ENCODE measurements at regions not wholly inside any gene's neighbourhood (a gene's known extent, or its start where the extent isn't known, plus 50 kb on each side); places are given as distances from the start of the nearest gene placed in this dataset.

DNA sequence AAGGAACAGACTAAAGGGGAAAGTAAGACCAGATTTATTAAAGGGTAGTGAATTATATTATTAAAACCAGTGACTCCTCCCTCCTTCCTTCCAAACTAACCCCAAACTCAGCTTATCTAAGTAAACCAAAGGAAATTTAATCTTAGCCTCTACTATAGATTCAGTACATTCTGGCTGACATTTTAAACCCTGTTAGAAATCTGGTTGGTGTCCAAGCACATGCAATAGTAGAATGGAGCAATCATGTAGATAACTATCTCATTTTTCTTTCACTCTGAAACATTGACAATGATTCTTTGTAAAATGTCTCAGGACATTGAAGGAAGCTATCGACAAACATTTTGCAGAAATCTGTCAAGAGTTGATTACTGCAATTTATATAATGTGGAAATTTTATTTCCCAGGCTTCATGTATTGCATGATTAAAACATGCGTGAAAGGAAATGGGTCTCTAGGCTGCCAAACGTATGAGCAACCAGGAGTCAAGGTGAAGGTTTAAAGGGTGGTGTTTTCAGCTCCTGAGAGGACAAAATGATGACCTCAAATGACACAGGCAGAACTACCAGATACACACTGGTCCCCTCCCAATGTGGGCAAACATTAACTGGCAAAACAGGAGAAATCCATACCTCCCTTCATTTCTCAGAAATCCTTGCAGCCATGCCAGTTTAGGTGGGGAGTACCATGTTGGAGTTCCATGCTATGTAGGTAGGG lies 58.2 kb upstream of the RBM47 start:
- TF ChIP-seq, protein P1, sequence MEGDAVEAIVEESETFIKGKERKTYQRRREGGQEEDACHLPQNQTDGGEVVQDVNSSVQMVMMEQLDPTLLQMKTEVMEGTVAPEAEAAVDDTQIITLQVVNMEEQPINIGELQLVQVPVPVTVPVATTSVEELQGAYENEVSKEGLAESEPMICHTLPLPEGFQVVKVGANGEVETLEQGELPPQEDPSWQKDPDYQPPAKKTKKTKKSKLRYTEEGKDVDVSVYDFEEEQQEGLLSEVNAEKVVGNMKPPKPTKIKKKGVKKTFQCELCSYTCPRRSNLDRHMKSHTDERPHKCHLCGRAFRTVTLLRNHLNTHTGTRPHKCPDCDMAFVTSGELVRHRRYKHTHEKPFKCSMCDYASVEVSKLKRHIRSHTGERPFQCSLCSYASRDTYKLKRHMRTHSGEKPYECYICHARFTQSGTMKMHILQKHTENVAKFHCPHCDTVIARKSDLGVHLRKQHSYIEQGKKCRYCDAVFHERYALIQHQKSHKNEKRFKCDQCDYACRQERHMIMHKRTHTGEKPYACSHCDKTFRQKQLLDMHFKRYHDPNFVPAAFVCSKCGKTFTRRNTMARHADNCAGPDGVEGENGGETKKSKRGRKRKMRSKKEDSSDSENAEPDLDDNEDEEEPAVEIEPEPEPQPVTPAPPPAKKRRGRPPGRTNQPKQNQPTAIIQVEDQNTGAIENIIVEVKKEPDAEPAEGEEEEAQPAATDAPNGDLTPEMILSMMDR (conservative IDR thresholded peaks at IDR 0.05; ENCODE audit: low read depth in 2 of 2): no peak
- no peak for TF ChIP-seq NANOG (IDR thresholded peaks at IDR 0.05; ENCODE audit: borderline replicate concordance)
- no peak for TF ChIP-seq ETS1 (IDR thresholded peaks at IDR 0.05)
- TF ChIP-seq EZH2 (IDR thresholded peaks at IDR 0.05; ENCODE audit: low read depth, unreplicated experiment): no peak
- TF ChIP-seq REST (IDR thresholded peaks at IDR 0.05; ENCODE audit: unreplicated experiment): no peak
- no peak for TF ChIP-seq EZH2phosphoT487 (IDR thresholded peaks at IDR 0.05; ENCODE audit: unreplicated experiment)
